Activated CD4-positive, CD25-positive, alpha-beta regulatory T cell treated with anti-CD3 and anti-CD28 coated beads, Interleukin-2, amount 50 U/mL, for 24 hours (primary cell): ENCODE measurements at regions not wholly inside any gene's neighbourhood (a gene's known extent, or its start where the extent isn't known, plus 50 kb on each side); places are given as distances from the start of the nearest gene placed in this dataset.
"Not testable (repeated sequence)": the region's sequence is repeated elsewhere in the genome, so short reads cannot be mapped to it uniquely, and the experiment has no call there.

Source experiments
- ATAC-seq, 2 donors: fragments of 150-1000 bp; cut with Tn5 transposase; one replicate each; pipeline ENCODE4 v1.10.0; 2021; ENCODE audit warnings: mild to moderate bottlenecking in 1 of 2, moderate library complexity in 1 of 2

DNA sequence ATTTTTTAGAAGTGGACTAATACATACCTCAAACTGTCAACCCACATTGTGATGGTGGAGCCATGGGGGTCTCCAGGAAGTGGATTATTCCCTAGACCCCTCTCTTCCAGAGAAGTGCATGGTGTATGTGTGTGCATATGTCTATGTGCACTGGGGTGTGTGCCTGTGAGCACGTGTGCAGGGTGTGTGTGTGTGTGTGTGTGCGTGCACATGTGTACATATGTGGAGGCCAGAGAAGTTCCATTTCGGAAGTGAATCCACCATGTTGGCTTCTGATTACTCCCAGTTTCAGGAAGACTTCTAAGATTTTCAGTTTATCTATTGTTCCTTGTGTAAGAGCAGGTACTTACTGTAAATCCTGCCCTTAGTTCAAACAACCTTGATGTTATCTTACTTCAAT lies 208.5 kb upstream of the SULF2 start:
- ATAC-seq = no peak

DNA sequence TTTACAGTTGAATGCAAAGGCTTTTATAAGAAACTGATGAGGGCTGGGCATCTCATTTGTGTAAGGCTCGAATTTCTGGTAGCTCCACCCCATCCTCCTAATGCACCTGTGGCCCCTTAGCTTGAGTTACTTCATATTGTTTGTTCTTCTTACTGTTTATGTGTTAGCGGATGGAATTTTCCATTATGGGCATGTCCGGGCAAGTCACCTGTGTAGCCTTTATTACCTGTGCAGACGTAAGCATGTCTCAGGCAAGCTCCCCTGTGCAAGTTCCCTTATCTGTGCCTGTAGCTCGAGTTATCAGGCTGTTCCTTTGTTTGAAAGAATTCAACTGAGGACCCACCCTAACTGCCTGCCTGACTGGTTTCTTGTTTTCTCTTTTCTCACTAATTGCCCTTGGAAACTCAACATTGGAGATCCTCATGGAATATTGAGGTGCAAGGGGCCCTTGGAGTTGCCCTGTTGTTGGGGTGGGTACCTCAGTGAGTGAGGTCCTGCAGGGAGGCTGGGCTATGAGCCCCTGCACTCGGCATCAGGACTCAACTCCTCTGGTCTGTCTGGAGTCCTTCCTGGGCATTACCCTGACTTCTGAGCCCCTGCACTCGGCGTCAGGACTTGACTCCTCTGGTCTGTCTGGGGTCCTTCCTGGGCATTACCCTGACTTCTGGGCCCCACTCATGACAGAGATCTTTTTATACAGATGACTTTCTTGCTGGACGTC lies 207.9 kb upstream of the SULF2 start:
- no peak for ATAC-seq

DNA sequence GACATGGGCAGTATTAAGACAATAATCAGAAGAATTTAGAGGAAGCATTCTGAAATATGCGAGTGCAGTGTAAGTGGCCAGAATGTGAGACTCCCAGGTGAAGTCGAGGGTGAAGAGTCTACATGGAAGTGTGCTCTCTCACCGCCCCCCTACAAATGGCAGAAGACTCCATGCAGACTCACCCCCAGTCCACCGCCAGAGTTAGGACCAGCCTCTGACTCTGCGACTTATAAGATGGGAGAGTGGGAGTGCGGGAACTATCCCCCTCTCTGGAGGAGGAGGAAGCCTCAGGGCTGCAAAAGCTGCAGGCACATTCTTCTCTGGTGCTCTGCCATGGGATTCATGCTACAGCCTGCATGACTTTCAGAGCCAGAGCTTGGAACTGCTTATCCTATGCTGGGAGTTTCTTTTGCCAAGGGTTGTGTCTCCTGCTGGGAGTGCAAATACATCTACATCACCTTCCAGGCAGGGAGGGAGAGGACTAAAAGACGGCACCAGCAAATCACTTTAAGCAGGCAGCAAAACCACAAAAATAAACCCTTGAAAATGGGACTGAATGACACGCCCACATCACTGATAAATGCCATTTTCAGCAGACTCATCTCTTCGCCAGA lies 206.7 kb upstream of the SULF2 start:
- no peak for ATAC-seq

- ATAC-seq = no peak
Observed at GRCh38 chr20:47990507-47991150, 205.3 kb upstream of the SULF2 start.

- ATAC-seq = no peak
Observed at GRCh38 chr20:47989957-47990356, 204.7 kb upstream of the SULF2 start.

GRCh38 chr20:47988676-47989075 lies 203.4 kb upstream of the SULF2 start:
- ATAC-seq = no peak

DNA sequence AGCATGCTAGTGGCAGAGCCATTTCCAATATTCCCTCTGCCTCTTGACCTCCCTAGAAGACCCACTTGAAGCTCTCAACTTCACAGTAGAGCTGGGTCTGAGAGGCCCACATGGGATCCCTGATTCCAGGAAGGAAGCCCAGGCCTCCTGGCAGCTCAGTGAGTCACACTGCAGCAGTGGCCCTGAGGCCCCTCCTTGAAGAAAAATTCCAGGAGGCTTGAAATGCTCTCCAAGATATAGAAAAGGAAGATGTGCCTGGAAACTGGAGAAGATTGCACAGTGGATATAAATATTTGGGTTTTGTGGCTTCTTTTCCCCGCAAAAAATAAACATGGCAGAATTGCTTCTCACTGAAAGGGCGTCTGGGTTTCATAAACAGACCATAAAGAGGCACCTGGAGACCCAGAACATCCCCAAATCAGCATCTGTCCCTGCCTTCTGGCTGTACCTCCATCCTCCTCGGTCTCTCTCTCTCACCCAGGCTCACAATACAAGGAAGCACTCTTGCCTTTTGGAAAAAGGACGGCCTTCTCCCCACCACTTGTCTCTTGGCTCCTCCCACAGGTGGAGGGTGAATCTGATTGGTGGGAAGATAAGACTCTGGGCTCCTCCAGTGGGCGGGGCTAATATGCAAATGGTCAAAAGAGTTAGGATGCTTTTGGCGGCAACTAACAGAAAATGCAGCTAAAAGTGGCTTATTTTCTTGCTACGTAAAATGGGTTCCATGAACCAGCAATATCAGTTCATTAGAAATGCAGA lies 200.0 kb upstream of the SULF2 start:
- ATAC-seq = no peak

DNA sequence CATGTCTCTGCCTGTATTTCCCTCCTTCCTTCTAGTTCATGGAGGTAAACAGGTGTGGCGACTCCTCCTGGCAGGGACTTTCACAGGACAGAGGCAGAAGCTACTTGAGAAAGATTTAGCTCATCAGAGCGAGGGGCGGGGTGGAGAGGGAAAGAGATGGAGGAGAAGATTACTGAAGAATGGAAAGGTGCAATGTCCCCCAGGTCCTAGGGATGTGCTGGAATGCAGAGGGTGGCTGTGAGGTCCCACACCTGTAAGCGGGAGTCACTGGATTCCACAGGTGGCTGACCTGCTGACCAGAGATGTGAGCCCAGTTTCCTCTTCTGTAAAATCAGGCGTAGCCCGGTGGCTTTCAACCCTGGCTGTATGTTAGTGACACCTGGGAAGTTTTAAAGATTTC lies 199.2 kb upstream of the SULF2 start:
- no peak for ATAC-seq

DNA sequence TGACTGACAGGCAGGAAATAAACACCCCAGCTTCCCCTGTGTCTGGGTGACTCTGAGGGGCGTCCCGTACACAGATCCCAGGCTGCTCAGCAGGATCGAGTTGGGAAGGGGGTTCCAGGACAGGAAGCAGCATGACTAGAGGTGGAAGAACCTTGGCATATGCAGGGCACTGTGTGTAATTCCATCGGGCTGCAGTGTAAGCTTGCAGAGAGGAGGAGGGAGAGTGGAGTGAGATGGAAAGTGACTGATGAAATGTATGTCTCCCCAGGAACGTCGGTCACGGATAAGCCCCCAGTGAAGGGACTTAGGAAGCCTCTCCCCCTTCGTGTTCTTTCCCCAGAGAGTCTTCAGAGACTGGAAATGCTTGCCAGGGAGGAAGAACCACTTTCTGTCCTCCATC lies 198.4 kb upstream of the SULF2 start:
- not testable (repeated sequence) for ATAC-seq

DNA sequence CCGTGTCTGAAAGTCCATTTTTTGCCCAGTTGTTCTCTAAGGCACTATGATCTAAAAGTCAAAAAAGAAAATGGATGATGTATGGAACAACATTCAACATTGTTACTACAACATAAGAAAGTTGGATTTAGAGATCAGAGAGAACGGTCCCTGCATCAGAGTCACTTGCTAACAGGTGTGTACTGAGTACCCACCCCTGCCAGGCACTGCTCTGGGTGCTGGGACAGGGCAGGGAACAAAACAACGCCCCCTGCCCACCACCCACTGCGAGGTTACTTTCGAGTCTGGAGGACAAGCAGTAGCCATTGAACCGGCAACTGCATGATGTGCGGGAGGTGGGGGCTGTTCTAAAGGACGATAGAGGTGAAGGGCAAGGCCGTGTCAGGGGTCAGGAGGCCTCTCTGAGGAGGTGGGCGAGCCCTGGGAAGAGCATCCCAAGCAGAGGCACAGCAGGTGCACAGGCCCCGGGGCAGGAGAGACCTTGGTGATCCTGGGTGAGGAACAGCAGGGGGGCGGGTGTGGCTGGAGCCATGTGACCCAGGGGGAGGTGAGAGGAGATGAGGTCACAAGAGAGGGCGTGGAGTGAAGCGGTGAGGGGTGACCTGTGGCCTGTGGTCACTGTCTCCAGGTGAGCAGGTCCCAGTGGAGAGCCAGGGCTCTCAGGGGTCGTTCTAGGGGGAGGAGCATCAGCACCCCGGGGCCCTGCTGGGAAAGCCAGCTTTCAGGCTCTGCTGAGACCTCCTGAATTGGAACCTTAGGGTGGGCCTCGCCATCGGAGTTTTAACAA lies 197.5 kb upstream of the SULF2 start:
- ATAC-seq = no peak

GRCh38 chr20:47981222-47981621 lies 195.9 kb upstream of the SULF2 start:
- no peak for ATAC-seq

DNA sequence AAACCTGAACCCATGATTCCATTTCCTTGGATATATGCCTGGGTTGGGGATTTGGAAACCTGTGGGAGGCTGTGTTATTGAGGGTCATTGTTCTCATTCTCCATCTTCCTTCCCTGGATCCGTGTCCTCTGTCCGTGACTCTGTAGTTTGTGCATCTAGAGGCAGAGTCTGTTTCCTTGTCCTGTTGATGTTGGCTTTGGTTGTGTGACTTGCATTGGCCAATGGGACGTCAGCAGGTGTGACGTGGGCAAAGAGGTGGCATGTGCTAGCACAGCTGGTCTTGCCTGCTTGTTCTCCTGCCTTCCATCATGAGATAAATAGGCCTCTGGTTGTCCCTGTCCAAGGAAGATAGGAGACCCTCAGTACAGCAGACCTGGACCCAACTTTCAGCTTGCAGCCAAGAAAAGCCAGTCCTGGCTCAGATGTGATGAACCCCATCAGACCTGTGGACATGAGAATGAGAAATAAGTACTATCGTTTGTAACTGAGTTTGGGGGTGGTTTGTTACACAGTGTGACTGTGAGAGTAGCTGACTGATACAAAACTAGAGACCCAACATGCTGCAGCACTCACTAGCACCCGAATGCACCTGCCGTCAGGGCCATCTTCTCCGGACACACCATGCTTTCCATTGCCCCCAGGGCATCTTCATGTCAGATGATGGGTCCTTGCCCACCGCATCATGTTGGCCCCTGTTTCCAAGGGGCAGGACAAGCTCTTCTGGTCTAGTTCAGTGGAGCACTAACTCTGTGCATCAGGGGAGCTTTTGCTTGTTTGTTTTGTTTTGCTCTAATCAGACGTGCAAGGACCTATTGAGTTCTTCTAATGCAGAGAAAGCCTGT lies 195.3 kb upstream of the SULF2 start:
- ATAC-seq = no peak

- ATAC-seq = not testable (repeated sequence)
Observed at GRCh38 chr20:47979361-47980095, 194.2 kb upstream of the SULF2 start.

DNA sequence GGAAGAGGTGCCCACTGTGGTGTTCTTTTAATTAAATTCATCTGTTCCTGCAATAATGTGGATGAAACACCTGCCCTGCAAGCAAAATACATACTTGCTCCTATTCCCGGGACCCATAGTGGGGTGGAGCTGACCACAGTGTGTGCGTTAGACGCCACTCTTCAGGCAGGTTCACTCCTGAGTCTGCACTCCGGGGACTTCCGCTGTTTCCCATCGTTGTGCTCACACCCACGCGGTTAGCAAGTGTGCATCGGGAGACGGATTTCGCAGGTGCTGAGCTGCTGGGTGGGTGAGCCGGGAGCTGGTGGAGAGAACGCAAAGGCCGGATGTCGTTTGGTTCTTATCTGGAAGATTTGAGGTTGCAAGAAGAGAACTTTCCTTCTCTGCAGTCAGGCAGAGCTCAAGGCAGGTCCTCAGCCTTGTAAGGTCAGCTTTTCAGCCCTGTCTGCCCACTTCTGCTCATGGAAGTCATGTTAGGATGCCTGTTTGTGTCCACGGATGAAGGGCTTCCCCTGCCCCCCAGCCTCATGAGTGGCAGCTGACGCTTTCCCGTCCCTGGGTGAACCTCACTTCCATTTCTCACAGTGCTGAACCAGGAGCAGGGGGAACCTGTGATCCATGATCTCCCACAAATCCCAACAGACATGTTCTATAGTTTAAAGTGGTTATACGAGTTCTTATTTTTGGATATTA lies 193.3 kb upstream of the SULF2 start:
- ATAC-seq = not testable (repeated sequence)

DNA sequence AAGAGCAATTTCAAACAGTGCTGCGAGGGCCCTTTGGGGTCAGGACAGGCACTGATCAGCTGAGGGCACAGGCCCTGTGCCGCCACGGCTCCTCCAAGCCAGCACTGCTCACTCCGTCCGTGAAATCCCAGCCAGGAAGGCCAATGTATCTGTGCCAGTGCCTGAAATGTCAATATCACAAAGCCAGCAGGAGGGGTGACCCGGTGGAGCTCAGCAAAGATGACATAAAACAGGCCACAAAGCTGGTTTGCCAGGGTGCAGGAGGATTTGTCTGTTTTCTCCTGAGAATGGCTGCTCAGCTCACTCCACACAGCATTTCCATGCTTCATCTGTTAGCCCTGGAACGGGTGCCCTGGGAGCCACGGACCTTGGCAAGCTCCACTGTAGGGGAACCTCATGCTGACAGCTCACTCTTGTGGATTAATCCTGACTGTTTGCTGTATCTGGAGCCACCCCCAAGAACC lies 192.5 kb upstream of the SULF2 start:
- ATAC-seq = not testable (repeated sequence)

- ATAC-seq = not testable (repeated sequence)
Observed at GRCh38 chr20:47977017-47977788, 191.9 kb upstream of the SULF2 start.

- no peak for ATAC-seq
Observed at GRCh38 chr20:47974234-47974878, 189.1 kb upstream of the SULF2 start.

GRCh38 chr20:47973519-47974233 lies 188.4 kb upstream of the SULF2 start:
- no peak for ATAC-seq
